SK-N-SH (cell line): ENCODE measurements at regions not wholly inside any gene's neighbourhood (a gene's known extent, or its start where the extent isn't known, plus 50 kb on each side); places are given as distances from the start of the nearest gene placed in this dataset.

Source experiments
- CTCF ChIA-PET: fragments of 300-600, 350-600 bp; formaldehyde crosslinking; extraction: SDS; loops from one replicate; lab custom pipeline; 2021; lab: Yijun Ruan, JAX
- POLR2A ChIA-PET: fragments of 350-600 bp; sonication (Branson Sonifier 250); formaldehyde crosslinking; extraction: SDS; loops from one replicate; lab custom pipeline; 2020; ENCODE audit warnings: antibody characterized with exemption, inconsistent platforms; lab: Yijun Ruan, JAX
- DNase-seq: peaks from one replicate; pipeline ENCODE4 v3.0.0; 2012
- H2AFZ ChIP-seq: fragments of 200-600 bp; sonication (generic); 2 replicates; pipeline ENCODE4 v1.8.1; 2016; ENCODE audit warnings: antibody characterized with exemption, mild to moderate bottlenecking, low read depth
- H3F3A ChIP-seq: fragments of 200-600 bp; sonication (generic); replicated peaks from 2 replicates; pipeline ENCODE3; 2016; ENCODE audit warnings: antibody characterized with exemption, mild to moderate bottlenecking; ENCODE audit not compliant: insufficient read depth
- H3K27ac ChIP-seq, 2 experiments: fragments of 200-500 bp in 1 of 2; fragments of 200-600 bp in 1 of 2; sonication (Bioruptor generic) in 1 of 2; sonication (generic), shearing (Covaris generic) in 1 of 2; 2 replicates each; pipeline versions ENCODE4 v1.5.1 to v1.6.1; 2014 to 2016; ENCODE audit warnings: low read depth in 2 of 2, inconsistent platforms in 1 of 2, low read length in 1 of 2, mild to moderate bottlenecking in 1 of 2, mixed read lengths in 1 of 2
- H3K27me3 ChIP-seq: fragments of 200-600 bp; sonication (generic), shearing (Covaris generic); 2 replicates; pipeline ENCODE4 v1.6.1; 2016; ENCODE audit warnings: mixed run types; ENCODE audit not compliant: insufficient read depth
- H3K36me3 ChIP-seq, 2 experiments: fragments of 200-500 bp in 1 of 2; fragments of 200-600 bp in 1 of 2; sonication (Bioruptor generic) in 1 of 2; sonication (generic) in 1 of 2; replicated peaks in 1 of 2; 2 replicates each; pipeline versions ENCODE3 to v1.5.1; 2014 to 2016; ENCODE audit warnings: low read length in 1 of 2, mild to moderate bottlenecking in 1 of 2; ENCODE audit not compliant: insufficient read depth in 2 of 2, control insufficient read depth in 1 of 2
- H3K4me1 ChIP-seq, 2 experiments: fragments of 200-500 bp in 1 of 2; fragments of 200-600 bp in 1 of 2; sonication (Bioruptor generic) in 1 of 2; sonication (generic), shearing (Covaris generic) in 1 of 2; 2 replicates each; pipeline versions ENCODE4 v1.5.1 to v1.6.1; 2014 to 2016; ENCODE audit warnings: low read depth in 1 of 2, low read length in 1 of 2, mixed run types in 1 of 2; ENCODE audit not compliant: insufficient read depth in 2 of 2, control insufficient read depth in 1 of 2
- H3K4me2 ChIP-seq: fragments of 200-600 bp; sonication (generic), shearing (Covaris generic); 2 replicates; pipeline ENCODE4 v1.6.1; 2017; ENCODE audit warnings: mixed run types
- H3K4me3 ChIP-seq, 2 experiments: fragments of 200-500 bp in 1 of 2; fragments of 200-600 bp in 1 of 2; sonication (Bioruptor generic) in 1 of 2; sonication (generic), shearing (Covaris generic) in 1 of 2; 2 replicates each; pipeline versions ENCODE4 v1.5.1 to v1.8.1; 2014 to 2016; ENCODE audit warnings: low read depth in 2 of 2, inconsistent platforms in 1 of 2, low read length in 1 of 2, mild to moderate bottlenecking in 1 of 2, mixed read lengths in 1 of 2, moderate library complexity in 1 of 2
- H3K79me2 ChIP-seq: fragments of 200-600 bp; sonication (generic); 2 replicates; pipeline ENCODE4 v1.8.1; 2017; ENCODE audit warnings: mild to moderate bottlenecking; ENCODE audit not compliant: insufficient read depth
- H3K9ac ChIP-seq: fragments of 200-600 bp; sonication (generic); 2 replicates; pipeline ENCODE4 v1.6.1; 2017; ENCODE audit warnings: mixed run types
- H3K9me2 ChIP-seq: fragments of 200-600 bp; sonication (generic); 2 replicates; pipeline ENCODE4 v1.6.1; 2017; ENCODE audit warnings: mixed run types
- H3K9me3 ChIP-seq: fragments of 200-600 bp; sonication (generic); 2 replicates; pipeline ENCODE4 v1.6.1; 2017; ENCODE audit warnings: mixed run types, mild to moderate bottlenecking, moderate library complexity
- H4K20me1 ChIP-seq: fragments of 200-600 bp; sonication (generic); 2 replicates; pipeline ENCODE4 v1.6.1; 2017; ENCODE audit warnings: mild to moderate bottlenecking, mixed run types; ENCODE audit not compliant: insufficient read depth
- CHD2 ChIP-seq: fragments of 150-350 bp; IDR thresholded peaks from 2 replicates; pipeline ENCODE4 v1.6.1; 2018; ENCODE audit warnings: low read length; ENCODE audit not compliant: partially characterized antibody
- EP300 ChIP-seq, 2 experiments: IDR thresholded peaks; 2 replicates each; pipeline versions ENCODE4 v1.4.0 to v1.6.1; 2012; ENCODE audit warnings: borderline replicate concordance in 1 of 2, low read depth in 1 of 2, low read length in 1 of 2
- IRF3 ChIP-seq: fragments of 150-350 bp; IDR thresholded peaks from 2 replicates; pipeline ENCODE4 v1.6.1; 2016; ENCODE audit warnings: mild to moderate bottlenecking, low read depth, low read length
- MAX ChIP-seq: IDR thresholded peaks from 2 replicates; pipeline ENCODE4 v1.4.0; 2012; ENCODE audit warnings: low read depth
- MXI1 ChIP-seq: IDR thresholded peaks from 2 replicates; pipeline ENCODE4 v1.6.1; 2012; ENCODE audit warnings: mild to moderate bottlenecking, low read depth, low read length, improper control_type of control experiment
- NFIC ChIP-seq: IDR thresholded peaks from 2 replicates; pipeline ENCODE4 v1.4.0; 2012; ENCODE audit warnings: borderline replicate concordance
- NRF1 ChIP-seq: IDR thresholded peaks from 2 replicates; pipeline ENCODE4 v1.6.1; 2012; ENCODE audit warnings: low read depth, mild to moderate bottlenecking, low read length
- RAD21 ChIP-seq: IDR thresholded peaks from 2 replicates; pipeline ENCODE4 v1.6.1; 2012; ENCODE audit warnings: mild to moderate bottlenecking, low read length
- RCOR1 ChIP-seq: fragments of 150-350 bp; IDR thresholded peaks from 2 replicates; pipeline ENCODE4 v1.6.1; 2017; ENCODE audit warnings: antibody characterized with exemption, low read length
- REST ChIP-seq: IDR thresholded peaks from 2 replicates; pipeline ENCODE4 v1.6.1; 2012; ENCODE audit warnings: mild to moderate bottlenecking, low read depth, low read length, moderate library complexity
- RXRA ChIP-seq: IDR thresholded peaks from 2 replicates; pipeline ENCODE4 v1.4.0; 2012; ENCODE audit warnings: low read depth, mild to moderate bottlenecking, borderline replicate concordance
- SMC3 ChIP-seq: IDR thresholded peaks from 2 replicates; pipeline ENCODE4 v1.6.1; 2012; ENCODE audit warnings: low read depth, low read length, improper control_type of control experiment
- WGBS: methylation state at CpG from one replicate; pipeline ENCODE4 v1.1.6; 2017; ENCODE audit warnings: low lambda C conversion rate; 5-methylcytosine and 5-hydroxymethylcytosine counted together

GRCh38 chr16:26475596-26475995 lies 591.1 kb upstream of the C16orf82 start:
- CTCF ChIA-PET = no interaction called here
- WGBS = 11% methylated on average over 2 of the region's 2 CpGs
- no peak overlapping the region for H3K4me3 ChIP-seq

More at GRCh38 chr16:26475596-26475995, 591.1 kb upstream of the C16orf82 start:
- no peak for TF ChIP-seq RAD21
- TF ChIP-seq IRF3 = no peak
- no peak for TF ChIP-seq RCOR1
- no peak for TF ChIP-seq SMC3
- no peak for TF ChIP-seq MXI1
- no peak for TF ChIP-seq EP300 (IDR thresholded peaks at IDR 0.05; ENCODE audit: borderline replicate concordance in 1 of 2, low read depth in 1 of 2, low read length in 1 of 2)
- TF ChIP-seq RXRA = no peak
- no peak for TF ChIP-seq CHD2
- no peak for TF ChIP-seq NFIC
- no peak for TF ChIP-seq NRF1
- TF ChIP-seq REST = no peak
- TF ChIP-seq MAX = no peak
- Histone ChIP-seq H3K4me1 (no peaks in the 10 kb centered on the region), H3K9me3 (no peaks in the 10 kb centered on the region; the same call in 1 of the 2 replicates), H3K9ac (no peak overlapping the region), H3K27me3 (no peaks in the 10 kb centered on the region), H2AFZ (no peak overlapping the region), H3K4me2 (no peak overlapping the region), H3K36me3 (peaks cover 0 to 3% of the 10 kb centered on the region in 2 experiments), H3F3A (no peaks in the 10 kb centered on the region), H3K9me2 (no peaks in the 10 kb centered on the region), H4K20me1 (no peaks in the 10 kb centered on the region), H3K79me2 (no peaks in the 10 kb centered on the region), H3K27ac (no peak overlapping the region)
- POLR2A ChIA-PET = no interaction called here
- no peak for DNase-seq
